HG03575 (cell line): ENCODE measurements at regions not wholly inside any gene's neighbourhood (a gene's known extent, or its start where the extent isn't known, plus 50 kb on each side); places are given as distances from the start of the nearest gene placed in this dataset.
A peak's percentile ranks its signal among the peaks of the same experiment; 100 is the strongest.
"Not testable (repeated sequence)": the region's sequence is repeated elsewhere in the genome, so short reads cannot be mapped to it uniquely, and the experiment has no call there.

ENCODE experiments used
- ATAC-seq: cut with Tn5 transposase; IDR thresholded peaks from one replicate; pipeline ENCODE4 v1.9.1; 2021; ENCODE audit not compliant: unreplicated experiment, insufficient number of reproducible peaks, low FRiP score; ENCODE audit errors: extremely low read depth

- no peak for ATAC-seq
Observed at GRCh38 chr9:78436873-78437272, 139.9 kb downstream of the PSAT1 start.

DNA sequence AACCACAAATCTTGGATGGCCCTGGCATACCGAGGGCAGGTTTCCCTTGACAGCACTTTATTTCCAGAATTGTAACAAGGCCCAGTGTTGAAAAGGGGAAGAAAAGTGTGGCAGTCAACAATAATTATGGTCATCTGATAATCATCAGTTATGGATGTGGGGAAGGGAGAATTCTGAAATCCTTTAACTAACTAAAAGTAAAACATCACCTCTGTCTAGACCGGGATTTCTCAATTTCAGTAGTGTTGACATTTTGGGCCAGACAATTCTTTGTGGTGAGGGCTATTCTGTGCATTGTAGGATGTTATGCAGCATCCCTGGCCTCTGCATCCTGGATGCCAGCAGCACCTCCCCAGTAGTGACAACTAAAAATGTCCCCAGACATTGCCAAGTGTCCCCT, 140.4 kb downstream of the PSAT1 start:
- no peak for ATAC-seq

DNA sequence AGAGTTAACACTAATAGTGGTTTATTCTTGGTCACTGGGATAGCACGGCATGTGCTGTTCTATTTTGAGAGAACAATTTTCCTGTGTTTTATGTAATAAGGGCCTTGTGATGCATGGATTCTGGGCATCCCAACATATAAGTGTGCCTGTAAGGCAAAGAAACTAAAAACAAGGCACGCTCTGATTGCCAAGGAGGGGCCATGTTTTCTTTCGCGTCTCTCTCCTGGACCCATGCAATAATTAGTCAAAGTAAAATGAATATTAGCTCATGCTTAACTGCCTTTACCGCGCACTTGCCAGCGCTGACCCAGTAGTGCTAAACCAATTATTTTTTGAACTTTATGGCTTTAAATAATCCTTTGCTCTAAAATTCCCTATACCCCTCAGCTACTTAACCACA, 140.9 kb downstream of the PSAT1 start:
- no peak for ATAC-seq

DNA sequence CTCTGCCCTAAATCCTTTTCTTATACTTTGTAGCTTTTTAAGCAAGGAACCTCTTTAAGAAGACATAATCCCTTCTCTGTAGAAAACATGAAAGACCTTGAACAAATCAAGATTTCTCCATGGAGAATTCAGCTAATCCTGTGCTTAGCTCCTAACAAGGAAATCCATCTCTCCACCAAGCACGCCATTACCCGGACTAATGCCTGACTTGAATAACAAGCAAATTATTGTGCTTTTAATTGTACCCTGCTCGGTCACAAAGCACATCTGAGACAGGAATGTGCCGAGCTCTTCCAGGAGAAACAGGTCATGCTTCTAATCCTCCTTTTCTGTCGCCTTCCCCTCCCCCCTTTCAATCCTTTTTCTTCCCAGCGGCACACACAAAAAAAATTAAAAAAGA, 141.3 kb downstream of the PSAT1 start:
- ATAC-seq: no peak

- no peak for ATAC-seq
Observed at GRCh38 chr9:78438780-78439179, 141.9 kb downstream of the PSAT1 start.

GRCh38 chr9:78439190-78439865, 142.4 kb downstream of the PSAT1 start:
- ATAC-seq: peak; percentile 82

DNA sequence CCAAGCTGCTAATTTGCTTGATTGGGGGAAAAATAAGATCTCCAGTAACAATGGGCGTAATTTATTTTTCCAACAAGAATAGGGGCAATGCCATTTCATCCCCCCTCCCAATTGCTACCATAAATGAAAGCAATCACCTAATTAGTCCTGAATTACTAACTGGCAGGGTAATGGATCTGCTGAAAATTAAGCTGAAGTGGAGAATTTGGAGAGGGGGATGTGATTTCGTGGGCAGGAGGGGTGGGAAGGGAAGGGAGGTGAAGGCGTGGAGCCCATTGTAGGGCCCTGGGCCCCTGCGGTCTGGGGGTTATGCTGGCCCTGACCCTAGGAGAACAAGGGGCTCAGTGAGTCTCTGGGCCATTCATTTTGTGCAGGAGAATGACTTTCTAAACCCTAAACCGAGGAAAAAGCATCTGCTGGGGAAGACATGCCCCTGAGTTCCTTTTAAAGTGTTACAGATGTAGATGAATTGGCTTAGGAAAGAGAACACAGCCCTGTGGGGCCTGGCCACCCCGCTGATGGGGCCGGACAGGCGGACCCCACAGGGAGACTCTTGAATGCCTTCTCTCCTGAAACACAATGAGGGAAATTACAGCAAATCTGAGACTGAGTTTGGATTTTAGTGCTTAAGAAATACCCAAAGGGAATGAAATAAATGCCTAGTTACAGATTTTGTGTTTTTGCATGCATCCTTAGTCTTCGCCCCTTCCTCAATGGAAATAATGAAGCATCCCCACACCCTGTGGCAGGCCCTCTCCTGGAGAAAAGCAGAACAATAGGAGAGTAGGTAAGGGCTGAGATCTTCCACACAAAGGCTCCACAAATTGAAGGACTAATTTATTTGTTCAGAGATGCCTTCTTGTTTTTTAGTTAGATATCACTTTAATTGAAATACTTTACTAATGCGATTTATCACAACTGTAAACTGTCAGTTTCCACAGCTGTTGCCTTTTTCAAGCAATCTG, 143.2 kb downstream of the PSAT1 start:
- no peak for ATAC-seq

- ATAC-seq: no peak
Observed at GRCh38 chr9:78441396-78441795, 144.5 kb downstream of the PSAT1 start.

- no peak for ATAC-seq
Observed at GRCh38 chr9:78441822-78442431, 145.0 kb downstream of the PSAT1 start.

- ATAC-seq: not testable (repeated sequence)
Observed at GRCh38 chr9:78442577-78442976, 145.7 kb downstream of the PSAT1 start.

- no peak for ATAC-seq
Observed at GRCh38 chr9:78443946-78444345, 147.0 kb downstream of the PSAT1 start.

GRCh38 chr9:78448960-78449673, 152.2 kb downstream of the PSAT1 start:
- ATAC-seq: no peak

DNA sequence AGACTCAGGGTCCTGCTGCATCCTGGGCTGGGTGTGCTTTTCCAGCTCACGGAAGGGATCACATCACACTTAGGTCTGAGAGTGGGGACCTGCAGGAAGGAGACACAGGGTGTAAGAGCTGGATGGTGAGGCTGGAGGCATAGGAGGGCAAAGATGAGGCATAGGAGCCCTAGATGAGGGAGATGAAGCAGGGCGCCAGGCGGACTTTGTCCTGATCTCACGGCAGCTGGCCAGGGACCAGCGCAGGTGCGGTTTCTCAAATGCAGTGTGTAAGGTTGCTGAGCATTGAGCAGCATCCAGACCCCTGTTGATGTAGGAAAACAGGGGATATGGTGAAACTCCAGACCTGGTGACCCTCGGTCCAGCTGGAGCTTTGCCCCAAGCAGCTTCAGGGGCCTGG, 156.5 kb downstream of the PSAT1 start:
- ATAC-seq: no peak

- no peak for ATAC-seq
Observed at GRCh38 chr9:78462611-78463010, 165.7 kb downstream of the PSAT1 start.

GRCh38 chr9:78463750-78464149, 166.8 kb downstream of the PSAT1 start:
- no peak for ATAC-seq

DNA sequence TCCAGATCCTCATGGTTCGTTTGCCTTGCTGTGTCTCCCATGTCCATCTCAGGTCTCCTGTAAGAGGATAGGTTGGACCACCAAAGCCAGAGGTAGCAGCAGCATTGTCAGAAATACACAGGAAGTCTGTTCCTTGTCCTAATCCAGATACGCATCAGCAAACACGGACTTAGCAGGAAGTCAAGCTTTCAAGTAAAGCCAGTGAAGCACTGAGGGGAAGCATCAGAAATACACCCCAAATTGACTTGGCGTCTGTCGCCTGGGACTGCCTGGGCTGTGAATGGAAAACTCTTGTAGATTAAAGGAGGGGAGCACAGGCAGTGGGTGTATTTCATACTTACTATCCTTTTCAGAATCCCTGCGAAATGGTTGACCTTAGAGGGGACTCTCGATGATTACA, 171.3 kb downstream of the PSAT1 start:
- no peak for ATAC-seq

GRCh38 chr9:78468974-78469576, 172.2 kb downstream of the PSAT1 start:
- ATAC-seq: no peak

GRCh38 chr9:78470216-78470615, 173.3 kb downstream of the PSAT1 start:
- no peak for ATAC-seq

DNA sequence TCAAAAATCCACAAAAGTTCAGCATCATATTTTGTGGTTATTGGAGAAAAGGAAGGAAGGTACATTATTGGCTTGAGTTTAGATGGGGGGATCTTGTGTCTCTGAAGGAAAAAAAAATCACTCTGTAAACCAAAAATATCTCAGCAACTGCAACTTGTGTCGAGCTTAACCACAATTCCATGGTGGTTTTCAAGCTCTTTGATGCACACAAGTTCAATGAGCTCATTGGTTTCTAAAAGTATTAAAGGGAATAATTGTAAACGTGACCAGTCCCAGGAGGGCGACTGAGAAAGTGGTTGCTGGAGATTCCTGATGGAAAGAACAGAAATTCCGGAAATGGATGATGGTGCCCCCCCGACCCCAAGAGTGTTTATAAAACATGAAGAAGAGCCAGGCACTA, 173.8 kb downstream of the PSAT1 start:
- no peak for ATAC-seq
